GM23248 (cell line): ENCODE measurements at regions not wholly inside any gene's neighbourhood (a gene's known extent, or its start where the extent isn't known, plus 50 kb on each side); places are given as distances from the start of the nearest gene placed in this dataset.
"Not testable (repeated sequence)": the region's sequence is repeated elsewhere in the genome, so short reads cannot be mapped to it uniquely, and the experiment has no call there.

Experiments
- DNase-seq: peaks from one replicate; pipeline ENCODE4 v3.0.0-alpha.2; 2015
- H2AFZ ChIP-seq: fragments of 200-600 bp; sonication (generic); 2 replicates; pipeline ENCODE4 v1.6.1; 2016; ENCODE audit warnings: antibody characterized with exemption
- H3F3A ChIP-seq: fragments of 200-600 bp; sonication (generic); 2 replicates; pipeline ENCODE4 v1.6.1; 2016; ENCODE audit warnings: mild to moderate bottlenecking, antibody characterized with exemption, mixed run types; ENCODE audit not compliant: insufficient read depth
- H3K27ac ChIP-seq: fragments of 200-600 bp; sonication (generic); 2 replicates; pipeline ENCODE4 v1.5.1; 2016; ENCODE audit warnings: mild to moderate bottlenecking
- H3K27me3 ChIP-seq: fragments of 200-600 bp; sonication (generic); replicated peaks from 2 replicates; pipeline ENCODE4 v1.6.1; 2016; ENCODE audit warnings: mild to moderate bottlenecking; ENCODE audit not compliant: insufficient read depth
- H3K36me3 ChIP-seq: fragments of 200-600 bp; sonication (generic); 2 replicates; pipeline ENCODE4 v1.6.1; 2016; ENCODE audit warnings: low read depth, mild to moderate bottlenecking
- H3K4me1 ChIP-seq: fragments of 200-600 bp; sonication (generic); 2 replicates; pipeline ENCODE4 v1.6.1; 2016; ENCODE audit warnings: mild to moderate bottlenecking; ENCODE audit not compliant: insufficient read depth
- H3K4me2 ChIP-seq: fragments of 200-600 bp; sonication (generic); one replicate; pipeline ENCODE4 v1.6.1; 2016; ENCODE audit warnings: mild to moderate bottlenecking; ENCODE audit not compliant: unreplicated experiment
- H3K4me3 ChIP-seq: fragments of 200-600 bp; sonication (generic); 2 replicates; pipeline ENCODE4 v1.5.1; 2016; ENCODE audit warnings: mild to moderate bottlenecking
- H3K79me2 ChIP-seq: fragments of 200-600 bp; sonication (generic); 2 replicates; pipeline ENCODE4 v1.6.1; 2016; ENCODE audit warnings: mild to moderate bottlenecking; ENCODE audit not compliant: insufficient read depth
- H3K9ac ChIP-seq: fragments of 200-600 bp; sonication (generic); 2 replicates; pipeline ENCODE4 v1.6.1; 2016; ENCODE audit warnings: mild to moderate bottlenecking
- H3K9me2 ChIP-seq: fragments of 200-600 bp; sonication (generic); 2 replicates; pipeline ENCODE4 v1.6.1; 2016; ENCODE audit warnings: mixed run types, mild to moderate bottlenecking, moderate library complexity; ENCODE audit not compliant: insufficient read depth
- H3K9me3 ChIP-seq: fragments of 200-600 bp; sonication (generic); one replicate; pipeline ENCODE4 v1.6.1; 2017; ENCODE audit warnings: low read depth
- H4K20me1 ChIP-seq: fragments of 200-600 bp; sonication (generic); 2 replicates; pipeline ENCODE4 v1.6.0; 2016; ENCODE audit not compliant: insufficient read depth
- EZH2 ChIP-seq: fragments of 200-600 bp; sonication (generic); IDR thresholded peaks from 2 replicates; pipeline ENCODE4 v1.6.1; 2018; ENCODE audit warnings: antibody characterized with exemption, mild to moderate bottlenecking; ENCODE audit not compliant: insufficient read depth, poor library complexity, severe bottlenecking
- EZH2phosphoT487 ChIP-seq: fragments of 200-600 bp; sonication (generic); IDR thresholded peaks from 2 replicates; pipeline ENCODE4 v1.6.1; 2018; ENCODE audit warnings: antibody characterized with exemption, moderate library complexity, mild to moderate bottlenecking, low read depth; ENCODE audit not compliant: insufficient read depth
- WGBS, 2 experiments: methylation state at CpG; one replicate each; pipeline ENCODE4 v1.1.6; 2015 to 2017; ENCODE audit warnings: low lambda C conversion rate in 2 of 2, low coverage in 1 of 2; ENCODE audit errors: missing lambda C conversion rate in 2 of 2; 5-methylcytosine and 5-hydroxymethylcytosine counted together
- in situ Hi-C: fragments of 300-500 bp; cut with MboI; formaldehyde crosslinking; loops from 2 replicates; pipeline ENCODE4 v1.15.0; 2020

- Histone ChIP-seq H3K36me3 (no peaks in the 10 kb centered on the region), H3K4me1 (peaks cover 15% of the 10 kb centered on the region), H3F3A (0 out of 2 replicates have a peak, but pooled peaks cover 6% of the 10 kb centered on the region), H3K4me2 (no peak overlapping the region), H2AFZ (no peak overlapping the region), H4K20me1 (no peaks in the 10 kb centered on the region), H3K9me2 (no peaks in the 10 kb centered on the region), H3K9me3 (no peaks in the 10 kb centered on the region), H3K27ac (no peak overlapping the region), H3K79me2 (no peaks in the 10 kb centered on the region), H3K9ac (no peak overlapping the region), H3K27me3 (peaks cover 8% of the 10 kb centered on the region; the same call in 1 of the 2 replicates), H3K4me3 (no peak overlapping the region)
- TF ChIP-seq EZH2 (no peak), EZH2phosphoT487 (no peak)
- DNase-seq: peak; percentile 70
- in situ Hi-C loops: no loop called here
- WGBS, 2 experiments: 74 to 77% methylated on average over 8 of the region's 8 CpGs
Observed at GRCh38 chr15:70512772-70513362, 250.5 kb downstream of the UACA start.

- in situ Hi-C loops, H3F3A ChIP-seq, H4K20me1 ChIP-seq, DNase-seq, H3K27ac ChIP-seq, H3K9ac ChIP-seq, H3K9me3 ChIP-seq, H2AFZ ChIP-seq, H3K4me2 ChIP-seq, H3K79me2 ChIP-seq, H3K27me3 ChIP-seq, H3K36me3 ChIP-seq, H3K9me2 ChIP-seq, H3K4me3 ChIP-seq: not testable (repeated sequence)
- H3K4me1 ChIP-seq: peaks cover 20% of the 10 kb centered on the region
- WGBS, 2 experiments: 59 to 79% methylated on average over 2 of the region's 2 CpGs
Observed at GRCh38 chr15:70511972-70512587, 251.3 kb downstream of the UACA start.

GRCh38 chr15:70510433-70510832 lies 252.9 kb downstream of the UACA start:
- H3K27ac ChIP-seq: no peak overlapping the region
- in situ Hi-C loops: no loop called here
- no peaks in the 10 kb centered on the region for H3K36me3 ChIP-seq
- no peaks in the 10 kb centered on the region for H3K9me2 ChIP-seq
- H4K20me1 ChIP-seq: no peaks in the 10 kb centered on the region
- no peak overlapping the region for H3K9ac ChIP-seq
- H3K9me3 ChIP-seq: no peaks in the 10 kb centered on the region
- peaks cover 20% of the 10 kb centered on the region for H3F3A ChIP-seq
- no peak overlapping the region for H3K4me2 ChIP-seq
- TF ChIP-seq EZH2phosphoT487: no peak
- TF ChIP-seq EZH2: no peak
- H3K27me3 ChIP-seq: no peaks in the 10 kb centered on the region; the same call in 1 of the 2 replicates
- peaks cover 31% of the 10 kb centered on the region for H3K4me1 ChIP-seq
- H2AFZ ChIP-seq: no peak overlapping the region
- no peak overlapping the region for H3K4me3 ChIP-seq
- no peak for DNase-seq
- H3K79me2 ChIP-seq: no peaks in the 10 kb centered on the region
- 80 to 85% methylated on average over 2 of the region's 2 CpGs for WGBS, 2 experiments

GRCh38 chr15:70509731-70510143 lies 253.6 kb downstream of the UACA start:
- no peaks in the 10 kb centered on the region for H4K20me1 ChIP-seq
- TF ChIP-seq EZH2phosphoT487: no peak
- TF ChIP-seq EZH2: no peak
- H3K36me3 ChIP-seq: no peaks in the 10 kb centered on the region
- no peak overlapping the region for H3K4me3 ChIP-seq
- H3K4me1 ChIP-seq: peaks cover 38% of the 10 kb centered on the region
- H3K9me2 ChIP-seq: no peaks in the 10 kb centered on the region
- no peak overlapping the region for H3K27ac ChIP-seq
- no peak overlapping the region for H3K4me2 ChIP-seq
- H3F3A ChIP-seq: peaks cover 26% of the 10 kb centered on the region
- 93 to 97% methylated on average over 4 of the region's 4 CpGs for WGBS, 2 experiments
- H2AFZ ChIP-seq: no peak overlapping the region
- H3K9me3 ChIP-seq: no peaks in the 10 kb centered on the region
- H3K9ac ChIP-seq: no peak overlapping the region
- DNase-seq: no peak
- in situ Hi-C loops: no loop called here
- H3K79me2 ChIP-seq: no peaks in the 10 kb centered on the region
- H3K27me3 ChIP-seq: no peaks in the 10 kb centered on the region; the same call in 1 of the 2 replicates
